ENCODE measurements at regions not wholly inside any gene's neighbourhood (a gene's known extent, or its start where the extent isn't known, plus 50 kb on each side); places are given as distances from the start of the nearest gene placed in this dataset.

GRCh38 chr2:167450364-167450763 is 562.1 kb downstream of the XIRP2 start:
- H3K27ac ChIP-seq = no peak overlapping the region
- TF ChIP-seq CTCF (conservative IDR thresholded peaks at IDR 0.05) = no peak

DNA sequence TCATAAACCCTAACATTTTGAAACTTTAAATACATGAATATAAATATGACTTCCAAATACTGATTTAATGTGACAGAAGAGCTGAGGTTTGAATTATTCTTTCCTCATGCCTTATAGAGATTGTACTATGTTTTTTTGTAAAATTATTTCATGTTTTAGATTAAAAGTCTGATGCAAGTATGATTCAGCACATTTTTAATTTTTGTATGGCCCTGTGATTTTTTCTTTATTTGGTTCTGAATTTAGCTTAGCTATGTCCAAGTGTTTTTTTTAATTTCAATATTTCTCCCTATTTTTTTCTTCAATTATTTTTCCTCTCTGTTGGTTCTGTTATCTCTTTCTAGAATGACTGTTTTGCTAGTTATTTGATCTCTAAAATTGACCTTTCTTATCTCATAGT is 552.1 kb downstream of the XIRP2 start:
- TF ChIP-seq CTCF (conservative IDR thresholded peaks at IDR 0.05) = no peak

DNA sequence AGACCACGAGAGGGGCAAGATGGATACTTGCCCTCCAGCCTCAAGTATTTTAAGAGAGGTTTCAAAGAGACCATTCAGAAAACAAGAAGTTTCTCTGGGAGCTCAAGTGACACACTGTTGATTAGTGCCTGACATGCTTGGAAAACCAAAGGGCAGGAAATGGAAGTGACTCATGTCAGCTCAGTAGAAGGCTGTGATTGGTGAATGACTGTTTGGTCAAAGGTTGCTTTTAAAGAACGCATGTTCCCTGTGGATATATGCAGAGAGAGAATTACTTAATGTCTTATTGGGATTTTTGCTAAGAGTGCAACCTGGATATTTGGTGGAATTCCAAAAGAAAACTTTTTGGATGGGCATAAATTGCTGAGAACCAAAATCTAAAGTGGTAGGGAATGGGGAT is 549.9 kb downstream of the XIRP2 start:
- no peak overlapping the region for H3K27ac ChIP-seq
- no peak for TF ChIP-seq CTCF (conservative IDR thresholded peaks at IDR 0.05)

More for the DNA sequence above, 552.1 kb downstream of the XIRP2 start:
- no peak overlapping the region for H3K27ac ChIP-seq

DNA sequence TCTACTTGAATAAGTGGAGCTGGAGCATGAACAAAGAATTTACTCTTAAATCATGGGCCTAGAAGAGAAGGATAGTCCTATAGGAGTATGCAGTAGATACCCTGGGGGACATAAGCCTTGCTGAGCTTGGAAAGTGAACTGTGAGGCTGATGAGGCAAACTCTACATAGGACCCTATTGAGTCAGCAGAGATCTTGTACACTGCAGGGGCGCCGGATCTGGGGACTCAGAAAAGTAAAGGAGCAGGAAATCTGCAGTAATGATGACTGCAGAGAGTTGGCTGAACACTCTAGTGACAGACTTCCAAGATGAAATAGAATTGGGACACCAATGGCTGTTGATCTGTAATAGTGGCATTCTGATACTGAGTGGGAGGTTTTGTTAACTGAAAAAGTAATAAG is 543.7 kb downstream of the XIRP2 start:
- no peak for TF ChIP-seq CTCF (conservative IDR thresholded peaks at IDR 0.05)
- no peak overlapping the region for H3K27ac ChIP-seq

DNA sequence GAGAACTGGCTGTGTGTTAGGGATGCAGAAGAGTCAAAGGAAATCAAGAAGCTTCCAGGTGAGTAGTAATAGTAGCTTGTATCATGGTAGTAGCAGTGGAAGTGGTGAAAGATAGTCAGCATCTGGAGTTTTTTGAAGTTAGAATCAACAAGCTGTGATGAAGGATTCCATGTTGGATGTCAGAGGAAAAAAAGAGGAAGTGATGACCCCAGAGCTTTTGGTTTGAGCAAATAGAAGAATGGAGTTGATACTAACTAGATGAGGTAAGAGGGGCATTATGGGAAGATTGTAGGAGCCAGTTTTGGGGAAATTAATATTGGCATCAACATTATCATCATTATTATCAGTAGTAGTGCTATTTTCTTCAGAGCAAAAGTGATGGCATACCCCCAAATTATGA is 542.2 kb downstream of the XIRP2 start:
- no peak overlapping the region for H3K27ac ChIP-seq
- TF ChIP-seq CTCF (conservative IDR thresholded peaks at IDR 0.05) = no peak

DNA sequence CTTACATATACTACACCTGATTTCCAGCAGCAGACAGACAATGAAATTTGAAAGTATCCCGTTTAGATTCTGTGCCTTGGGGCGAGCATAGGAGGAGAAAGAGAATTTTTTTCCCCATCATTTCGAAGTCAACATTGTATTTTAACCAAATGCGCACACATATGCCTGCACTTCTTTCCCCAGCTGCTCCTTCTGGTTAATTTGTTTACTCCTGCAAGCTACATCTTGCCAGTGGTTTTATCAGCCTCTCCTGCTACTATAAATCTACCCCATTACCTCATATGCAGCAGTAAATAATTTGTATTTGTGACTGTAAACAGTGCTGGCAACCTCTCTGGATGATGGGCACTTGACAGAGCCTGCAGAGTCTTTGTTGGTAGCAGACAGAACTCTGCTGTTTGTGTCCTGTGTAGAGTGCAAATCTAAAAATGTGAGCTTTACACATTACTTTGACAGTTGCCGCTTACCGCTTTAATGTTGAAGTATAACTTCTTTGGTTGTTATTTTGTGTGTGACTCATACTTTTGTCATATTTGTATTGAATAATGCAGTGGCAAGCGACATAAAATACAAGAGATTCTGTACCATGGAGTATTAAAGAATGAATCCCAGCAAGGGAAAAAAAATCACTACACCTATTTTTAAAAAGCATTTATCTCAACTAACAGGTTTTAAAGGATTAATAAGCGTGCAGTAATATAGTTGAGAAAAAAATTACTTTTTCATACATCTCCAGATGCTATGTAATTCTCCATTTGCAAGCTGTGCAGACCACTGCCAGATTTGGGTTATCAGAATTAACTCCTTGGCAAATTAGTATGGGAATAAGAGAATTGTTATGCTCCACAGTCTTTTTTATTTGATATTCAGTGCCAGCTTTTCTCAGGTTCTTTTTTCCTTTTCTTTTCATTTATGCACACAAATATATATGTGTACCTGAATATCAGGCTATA is 536.8 kb downstream of the XIRP2 start:
- no peak for TF ChIP-seq CTCF (conservative IDR thresholded peaks at IDR 0.05)
- H3K27ac ChIP-seq = no peak overlapping the region

GRCh38 chr2:167424221-167424620 is 535.9 kb downstream of the XIRP2 start:
- TF ChIP-seq CTCF (conservative IDR thresholded peaks at IDR 0.05) = no peak
- H3K27ac ChIP-seq = no peak overlapping the region

All from VCaP (cell line).